HEK293T (cell line): ENCODE measurements at regions not wholly inside any gene's neighbourhood (a gene's known extent, or its start where the extent isn't known, plus 50 kb on each side); places are given as distances from the start of the nearest gene placed in this dataset.

Source experiments
- CTCF ChIA-PET: fragments of 350-600 bp; formaldehyde crosslinking; extraction: SDS; loops from one replicate; lab custom pipeline; 2021; ENCODE audit warnings: antibody characterized with exemption, inconsistent platforms; lab: Yijun Ruan, JAX
- POLR2A ChIA-PET: fragments of 350-600 bp; formaldehyde crosslinking; extraction: SDS; loops from one replicate; lab custom pipeline; 2020; ENCODE audit warnings: antibody characterized with exemption, inconsistent platforms; lab: Yijun Ruan, JAX
- DNase-seq: peaks from one replicate; pipeline ENCODE4 v3.0.0; 2012; ENCODE audit warnings: mixed read lengths; ENCODE audit errors: extremely low spot score
- ARNT ChIP-seq: fragments of 450-650 bp; IDR thresholded peaks from 2 replicates; pipeline ENCODE4 v1.6.1; 2017; ENCODE audit warnings: mild to moderate bottlenecking
- BHLHE40 ChIP-seq: fragments of 450-650 bp; IDR thresholded peaks from 2 replicates; pipeline ENCODE4 v1.6.1; 2016; ENCODE audit warnings: mild to moderate bottlenecking, moderate library complexity, borderline replicate concordance
- CTBP1 ChIP-seq: fragments of 450-650 bp; IDR thresholded peaks from 2 replicates; pipeline ENCODE4 v1.6.1; 2016; ENCODE audit warnings: borderline replicate concordance
- ELF4 ChIP-seq: fragments of 450-650 bp; IDR thresholded peaks from 2 replicates; pipeline ENCODE4 v1.6.1; 2017; ENCODE audit warnings: antibody characterized with exemption
- FOXA1 ChIP-seq: fragments of 450-650 bp; IDR thresholded peaks from 2 replicates; pipeline ENCODE4 v1.6.1; 2016; ENCODE audit warnings: mild to moderate bottlenecking
- FOXK2 ChIP-seq: fragments of 450-650 bp; IDR thresholded peaks from 2 replicates; pipeline ENCODE4 v1.6.1; 2016; ENCODE audit warnings: mild to moderate bottlenecking
- FOXM1 ChIP-seq: fragments of 450-650 bp; IDR thresholded peaks from 2 replicates; pipeline ENCODE4 v1.6.1; 2017; ENCODE audit warnings: mild to moderate bottlenecking, borderline replicate concordance
- HDGF ChIP-seq: fragments of 450-650 bp; IDR thresholded peaks from 2 replicates; pipeline ENCODE4 v1.6.1; 2017; ENCODE audit warnings: antibody characterized with exemption, borderline replicate concordance
- L3MBTL2 ChIP-seq: fragments of 450-650 bp; conservative IDR thresholded peaks from 2 replicates; pipeline ENCODE4 v1.6.1; 2016; ENCODE audit warnings: mild to moderate bottlenecking
- LEF1 ChIP-seq: fragments of 450-650 bp; IDR thresholded peaks from 2 replicates; pipeline ENCODE4 v1.6.1; 2017; ENCODE audit warnings: mild to moderate bottlenecking, borderline replicate concordance
- NFRKB ChIP-seq: fragments of 450-650 bp; IDR thresholded peaks from 2 replicates; pipeline ENCODE4 v1.6.1; 2016; ENCODE audit warnings: mild to moderate bottlenecking, moderate library complexity
- PKNOX1 ChIP-seq: fragments of 450-650 bp; IDR thresholded peaks from 2 replicates; pipeline ENCODE4 v1.6.1; 2016
- SP1 ChIP-seq: fragments of 450-650 bp; IDR thresholded peaks from 2 replicates; pipeline ENCODE4 v1.6.1; 2017
- SUZ12 ChIP-seq: fragments of 450-650 bp; IDR thresholded peaks from 2 replicates; pipeline ENCODE4 v1.6.1; 2016; ENCODE audit warnings: mild to moderate bottlenecking
- TARDBP ChIP-seq: fragments of 450-650 bp; IDR thresholded peaks from 2 replicates; pipeline ENCODE4 v1.6.1; 2016
- ZNF384 ChIP-seq: fragments of 450-650 bp; IDR thresholded peaks from 2 replicates; pipeline ENCODE4 v1.6.1; 2016

- POLR2A ChIA-PET = interaction anchor here (0.9 kb wide), 1 partner anchor 47 kb away, joined by 3 read pairs; no protein-coding TSS in a partner anchor
- CTCF ChIA-PET = no interaction called here
- no peak for DNase-seq
- no peak for TF ChIP-seq L3MBTL2
- no peak for TF ChIP-seq CTBP1
- TF ChIP-seq FOXM1 = no peak
- TF ChIP-seq FOXK2 = no peak
Measured at GRCh38 chr6:156111913-156112312, 656.3 kb upstream of the NOX3 start.

GRCh38 chr6:156110249-156110648 is 654.6 kb upstream of the NOX3 start:
- TF ChIP-seq TARDBP (no peak), HDGF (no peak)
- DNase-seq = no peak
- ChIA-PET CTCF (no interaction called here), POLR2A (no interaction called here)

GRCh38 chr6:156109713-156110112 is 654.1 kb upstream of the NOX3 start:
- ChIA-PET CTCF (no interaction called here), POLR2A (no interaction called here)
- DNase-seq = no peak
- TF ChIP-seq LEF1 (no peak), TARDBP (no peak)

GRCh38 chr6:156107624-156108101 is 652.0 kb upstream of the NOX3 start:
- POLR2A ChIA-PET = no interaction called here
- TF ChIP-seq FOXM1 (no peak), TARDBP (no peak), HDGF (no peak), ZNF384 (no peak), CTBP1 (no peak), NFRKB (no peak), ARNT (no peak), L3MBTL2 (no peak), PKNOX1 (no peak), BHLHE40 (no peak), SUZ12 (no peak), SP1 (no peak), FOXK2 (no peak), FOXA1 (no peak), LEF1 (no peak)
- CTCF ChIA-PET = interaction anchor here (0.6 kb wide), 1 partner anchor 10 kb away, joined by 4 read pairs; no protein-coding TSS in a partner anchor
- no peak for DNase-seq

GRCh38 chr6:156102129-156102528 is 646.5 kb upstream of the NOX3 start:
- ChIA-PET CTCF (no interaction called here), POLR2A (no interaction called here)
- peak; percentile 44 for DNase-seq
- TF ChIP-seq FOXA1 = no peak
- TF ChIP-seq ELF4 = no peak
- no peak for TF ChIP-seq L3MBTL2
- no peak for TF ChIP-seq ARNT

GRCh38 chr6:156098839-156099238 is 643.2 kb upstream of the NOX3 start:
- TF ChIP-seq NFRKB (no peak), SP1 (no peak), SUZ12 (no peak), FOXM1 (no peak), PKNOX1 (no peak), LEF1 (no peak), TARDBP (no peak), BHLHE40 (no peak), CTBP1 (no peak), FOXK2 (no peak), ARNT (no peak), L3MBTL2 (no peak), HDGF (no peak), FOXA1 (no peak), ZNF384 (no peak), ELF4 (no peak)
- ChIA-PET CTCF (no interaction called here), POLR2A (no interaction called here)
- DNase-seq = no peak

- TF ChIP-seq FOXM1 = no peak
- TF ChIP-seq SUZ12 = no peak
- no peak for TF ChIP-seq ELF4
- DNase-seq = no peak
- CTCF ChIA-PET = no interaction called here
- POLR2A ChIA-PET = no interaction called here
Measured at GRCh38 chr6:156087487-156087886, 631.8 kb upstream of the NOX3 start.

GRCh38 chr6:156082012-156082411 is 626.4 kb upstream of the NOX3 start:
- CTCF ChIA-PET = no interaction called here
- TF ChIP-seq PKNOX1 = no peak
- no peak for TF ChIP-seq HDGF
- TF ChIP-seq NFRKB = no peak
- DNase-seq = no peak
- POLR2A ChIA-PET = no interaction called here
